NCI-H82 treated with DMSO at 0.1 percent for 48 hours (cell line): ENCODE measurements at regions not wholly inside any gene's neighbourhood (a gene's known extent, or its start where the extent isn't known, plus 50 kb on each side); places are given as distances from the start of the nearest gene placed in this dataset.

Source experiments
- DNase-seq: peaks from one replicate; lab custom pipeline; 2025; ENCODE audit not compliant: unreplicated experiment; lab: John Stamatoyannopoulos, UW

DNA sequence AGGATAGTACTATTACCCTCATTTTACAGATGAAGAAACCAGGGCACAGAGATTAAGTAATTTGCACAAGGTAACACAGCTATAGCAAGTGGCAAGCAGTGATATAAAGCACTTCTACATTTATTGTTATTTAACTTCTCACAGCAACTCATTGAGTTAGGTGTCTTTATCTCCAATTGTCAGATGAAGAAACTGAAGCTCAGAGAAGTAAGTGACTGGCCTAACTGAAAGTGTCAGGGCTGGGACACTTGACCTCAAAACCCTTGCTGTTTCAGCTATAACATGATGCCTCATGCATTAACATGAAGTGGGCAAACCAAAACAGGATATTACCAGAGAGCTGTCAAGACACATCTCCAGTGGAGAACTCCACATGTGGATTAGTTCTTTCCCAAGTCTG, 65.8 kb upstream of the LEKR1 start:
- DNase-seq, result no peak

DNA sequence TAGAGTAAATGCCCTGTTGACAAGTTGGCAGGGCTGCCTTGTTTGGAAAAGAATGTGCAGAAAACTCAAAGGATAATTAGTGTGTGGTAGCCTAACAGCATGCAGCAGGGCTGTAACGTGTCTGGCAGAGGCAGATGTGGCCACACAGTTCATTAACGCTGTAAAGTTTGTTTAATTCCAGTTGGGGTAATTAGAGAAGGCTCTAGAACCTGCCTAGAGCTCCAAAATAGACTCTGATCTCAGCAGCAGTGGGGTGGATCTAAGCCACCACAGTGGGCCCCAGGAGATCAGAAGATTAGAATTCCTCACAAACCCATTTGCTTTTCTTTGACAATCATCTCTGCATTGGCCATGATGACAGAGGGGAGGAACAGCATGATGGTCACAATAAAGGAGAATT, 65.1 kb upstream of the LEKR1 start:
- peak; percentile 50 for DNase-seq

DNA sequence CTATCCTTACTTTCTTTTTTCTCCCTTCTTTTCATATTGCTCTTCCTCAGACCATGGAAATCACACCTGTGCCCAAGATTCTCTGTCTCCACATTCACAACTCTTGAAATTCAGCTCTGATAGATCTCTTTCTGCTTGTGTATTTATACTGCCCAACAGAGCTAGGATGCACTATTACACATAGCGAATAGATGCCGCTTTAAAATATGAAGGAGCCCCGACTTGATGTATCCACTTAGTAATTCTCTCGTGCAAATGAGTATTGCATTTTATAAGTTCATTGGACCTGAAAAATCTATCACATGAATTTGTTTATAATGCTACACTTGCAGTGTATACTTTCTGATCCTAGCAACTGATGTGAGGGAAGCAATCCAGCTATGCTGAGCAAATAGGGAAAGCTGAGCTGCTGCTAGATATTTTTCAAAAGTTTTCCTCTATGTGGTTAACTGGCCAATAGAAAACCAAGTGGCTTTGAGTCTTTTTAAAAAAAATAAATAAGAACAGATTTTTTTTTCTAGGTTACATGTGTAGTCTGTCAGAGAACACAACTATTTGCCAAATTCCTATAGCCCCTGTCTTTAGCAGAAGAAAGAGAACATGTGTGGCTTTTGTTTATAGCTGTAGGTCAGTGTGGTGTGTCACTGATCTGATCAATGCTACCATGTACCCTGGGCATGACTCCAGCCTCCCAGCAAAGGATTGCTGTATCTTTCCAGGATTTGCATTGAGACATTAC, 64.3 kb upstream of the LEKR1 start:
- no peak for DNase-seq

DNA sequence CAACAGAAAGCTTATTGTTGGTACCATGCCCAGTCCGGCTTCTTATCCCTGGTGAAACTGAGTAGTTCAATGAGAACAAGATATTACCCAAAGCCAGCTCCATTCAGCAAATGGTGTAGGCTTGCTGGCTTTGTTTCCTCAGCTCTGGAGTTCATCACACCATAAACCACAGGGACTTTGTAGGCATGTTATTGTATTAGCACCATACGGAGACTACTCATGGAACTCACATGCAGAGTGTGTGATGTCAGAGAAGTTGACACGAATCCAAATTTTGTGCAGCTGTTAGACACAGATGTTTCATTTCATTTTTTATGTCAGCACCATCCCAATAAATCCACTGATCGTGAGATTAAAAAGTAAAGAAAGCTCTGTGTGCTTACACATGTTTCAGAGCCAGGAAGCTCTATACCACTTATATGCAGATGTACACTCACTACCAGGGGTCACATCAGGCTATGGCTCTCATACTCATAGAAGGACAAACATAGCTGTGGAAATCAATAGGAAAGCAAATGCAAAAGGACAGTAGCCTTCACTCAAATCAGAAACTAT, 63.4 kb upstream of the LEKR1 start:
- no peak for DNase-seq

DNA sequence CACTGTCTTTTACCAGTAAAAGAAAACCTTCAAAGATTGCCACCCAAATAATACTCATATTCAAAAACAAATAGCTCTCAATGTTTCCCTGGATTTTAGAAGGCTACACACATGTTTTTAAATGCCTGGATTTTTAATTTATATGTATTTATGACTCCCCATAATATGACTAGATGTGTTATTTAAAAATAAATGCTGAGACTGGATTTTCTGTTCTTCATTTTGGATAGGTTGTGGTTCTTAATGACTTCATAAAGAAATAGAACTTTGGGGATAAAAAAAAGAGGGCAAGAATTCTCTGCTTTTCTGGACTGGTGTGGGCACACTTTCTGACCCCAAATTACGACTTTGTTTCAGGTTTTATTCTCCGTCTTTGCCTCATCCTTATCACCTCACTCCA, 62.8 kb upstream of the LEKR1 start:
- DNase-seq, result no peak

DNA sequence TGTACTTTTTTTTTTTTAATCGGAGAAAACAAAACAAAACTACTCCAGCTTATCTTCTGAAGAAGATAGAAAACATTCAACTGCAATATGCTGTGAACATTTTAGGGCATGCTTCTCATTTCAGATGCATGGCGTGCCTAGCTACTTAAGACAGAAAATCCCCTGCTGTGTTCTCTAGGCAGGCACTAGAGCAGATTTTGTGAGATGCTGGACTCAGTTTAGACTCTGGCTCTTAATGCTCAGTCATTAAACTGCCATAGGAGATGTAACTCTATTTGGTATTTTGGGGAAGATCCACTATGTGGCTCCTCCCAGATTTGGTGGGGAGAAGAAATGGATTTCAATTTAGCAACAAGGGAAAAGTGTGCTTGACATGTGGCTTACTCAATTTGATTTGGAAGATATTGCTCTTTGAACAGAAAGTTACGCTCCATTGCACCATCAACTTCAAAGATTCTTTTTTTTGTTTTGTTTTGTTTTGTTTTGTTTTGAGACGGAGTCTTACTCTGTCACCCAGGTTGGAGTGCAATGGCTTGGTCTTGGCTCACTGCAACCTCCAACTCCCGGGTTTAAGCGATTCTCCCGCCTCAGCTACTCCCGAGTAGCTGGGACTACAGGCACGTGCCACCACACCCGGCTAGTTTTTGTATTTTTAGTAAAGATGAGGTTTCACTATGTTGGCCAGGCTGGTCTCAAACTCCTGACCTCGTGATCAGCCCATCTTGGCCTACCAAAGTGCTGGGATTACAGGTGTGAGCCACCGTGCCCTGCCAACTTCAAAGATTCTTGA, 62.0 kb upstream of the LEKR1 start:
- no peak for DNase-seq

DNA sequence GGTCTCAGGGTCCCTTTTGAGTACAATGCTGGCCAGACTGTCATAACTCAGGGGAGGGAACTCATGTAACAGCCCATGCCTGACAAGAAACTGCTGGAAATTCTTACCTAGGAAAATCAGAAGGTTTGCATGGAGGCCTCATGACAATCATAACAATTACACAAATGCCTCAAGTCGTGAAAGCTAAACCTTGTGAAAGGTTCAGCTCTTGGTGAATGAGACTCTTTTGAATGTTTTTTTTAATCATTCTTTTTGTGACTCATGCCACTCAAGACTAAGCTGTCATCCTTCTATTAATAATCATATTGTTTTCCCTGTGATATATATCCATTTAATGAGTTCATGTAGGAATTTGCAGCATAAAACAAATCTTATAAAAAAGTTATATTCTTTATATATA, 61.4 kb upstream of the LEKR1 start:
- DNase-seq, result no peak

DNA sequence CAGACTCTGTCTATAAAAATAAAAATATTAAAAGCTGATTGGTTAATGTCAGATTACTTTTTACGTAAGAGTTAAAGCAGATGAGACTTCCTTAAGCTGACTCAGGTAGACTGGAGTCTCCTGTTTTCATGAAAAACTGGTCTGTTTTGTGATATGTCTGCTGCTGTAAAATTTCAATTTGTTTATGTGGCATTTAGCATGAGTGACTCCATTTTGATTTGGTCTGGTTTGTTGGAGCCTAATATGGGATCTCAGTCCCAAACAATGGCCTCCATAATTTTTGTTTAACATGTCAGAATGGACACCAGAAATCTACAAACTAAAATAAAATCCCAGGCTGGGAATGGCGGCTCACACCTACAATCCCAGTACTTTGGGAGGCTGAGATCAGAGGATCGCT, 57.8 kb upstream of the LEKR1 start:
- no peak for DNase-seq

DNA sequence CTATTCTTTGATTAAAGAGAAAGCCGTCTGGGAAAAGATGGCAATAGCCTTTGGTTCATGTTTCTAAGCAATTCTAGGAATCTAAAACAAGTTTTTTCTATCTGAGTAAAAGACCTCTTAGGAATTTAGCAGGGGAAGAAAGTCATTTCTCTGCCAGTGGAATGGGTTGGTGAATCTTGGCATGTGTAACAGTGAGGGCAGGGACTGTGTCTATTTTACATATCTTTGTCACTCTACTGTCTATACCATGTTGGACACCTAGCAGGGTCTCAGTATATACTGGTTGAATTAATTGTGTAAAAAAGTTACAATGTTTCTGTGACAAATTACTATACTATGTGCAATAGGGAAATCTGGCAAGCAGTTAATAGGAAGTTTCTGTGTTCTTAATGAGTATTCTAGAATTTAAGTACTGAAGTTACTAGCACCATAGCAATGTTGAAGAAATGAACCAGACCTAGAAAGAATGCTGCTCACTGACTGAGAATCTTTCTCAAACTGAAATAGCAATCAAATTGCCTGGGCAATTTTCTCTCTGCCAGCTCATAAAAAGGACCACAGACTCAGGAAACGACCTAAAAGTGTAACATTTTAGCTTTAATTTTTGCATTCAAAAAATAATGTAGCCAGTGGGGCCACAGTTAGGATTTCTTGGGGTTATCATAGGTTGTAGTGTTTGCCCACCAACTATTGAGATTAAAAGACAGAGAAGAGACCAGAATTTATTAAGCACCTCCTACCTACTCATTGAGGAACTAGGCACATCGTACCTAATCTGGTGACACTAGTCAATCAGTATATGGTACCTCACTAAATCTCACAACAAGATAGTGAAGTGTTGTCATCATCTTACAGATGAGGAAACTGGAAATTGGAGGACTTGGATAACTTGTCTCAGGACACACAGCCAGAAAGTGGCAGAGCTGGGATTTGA, 56.2 kb upstream of the LEKR1 start:
- no peak for DNase-seq

DNA sequence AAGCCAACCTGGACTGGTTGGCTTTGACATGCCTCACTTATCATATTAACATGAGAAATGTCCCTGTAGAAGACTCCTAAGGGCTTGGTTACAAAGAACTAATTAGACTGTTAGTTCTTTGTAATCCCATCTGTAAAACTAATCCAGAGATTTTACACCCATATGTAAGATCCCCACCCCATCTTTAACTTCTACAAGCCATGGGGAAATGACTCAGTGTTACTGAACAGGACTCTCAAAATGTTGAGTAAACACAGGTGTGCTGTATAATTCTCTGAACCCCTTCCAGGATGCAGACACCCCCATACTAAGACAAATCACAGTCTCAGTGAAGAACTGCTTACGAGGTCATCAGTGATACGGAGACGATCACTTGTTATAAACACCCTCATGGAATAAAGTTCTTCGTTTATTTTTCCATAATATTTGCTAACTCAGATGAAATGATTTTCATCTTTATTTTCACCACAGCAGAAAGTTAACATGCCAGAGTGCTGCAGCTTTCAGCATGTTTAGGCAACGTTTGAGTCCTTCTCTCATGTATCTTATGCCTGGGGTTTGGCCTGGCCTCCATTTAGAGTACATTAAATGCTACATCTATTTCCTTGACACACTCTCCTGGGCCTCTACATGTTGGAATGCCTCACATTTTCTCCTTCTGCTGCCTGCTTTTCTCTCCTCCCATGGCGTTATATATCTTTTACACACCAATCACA, 55.3 kb upstream of the LEKR1 start:
- DNase-seq, result no peak

DNA sequence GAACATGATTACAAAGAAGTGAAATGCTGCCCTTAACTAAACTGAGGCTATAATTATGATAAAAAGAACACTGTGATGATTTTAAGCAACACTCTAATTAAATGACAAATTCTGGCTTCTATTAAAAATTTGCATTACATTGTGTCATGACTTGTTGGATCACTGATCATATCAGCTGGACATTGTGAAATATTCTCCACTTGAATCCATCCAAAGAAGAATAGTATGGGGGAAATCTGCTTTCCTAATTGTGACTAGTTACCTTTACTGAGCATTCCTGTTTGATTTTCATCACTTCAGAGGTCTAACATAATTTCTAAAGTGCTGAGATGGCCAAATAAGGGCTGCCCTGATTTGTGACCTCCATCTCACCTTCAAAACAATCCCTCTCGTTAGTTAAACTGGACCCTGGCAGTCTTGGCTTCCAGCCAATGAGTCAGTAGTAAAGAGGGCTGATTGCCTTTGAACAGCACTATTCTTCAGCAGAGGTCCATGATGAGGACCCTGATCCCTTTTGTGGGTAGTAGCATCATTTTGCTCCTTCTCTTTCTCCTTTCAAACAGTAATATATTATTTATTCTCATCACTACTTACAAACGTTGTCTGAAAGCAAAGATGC, 53.5 kb upstream of the LEKR1 start:
- no peak for DNase-seq

DNA sequence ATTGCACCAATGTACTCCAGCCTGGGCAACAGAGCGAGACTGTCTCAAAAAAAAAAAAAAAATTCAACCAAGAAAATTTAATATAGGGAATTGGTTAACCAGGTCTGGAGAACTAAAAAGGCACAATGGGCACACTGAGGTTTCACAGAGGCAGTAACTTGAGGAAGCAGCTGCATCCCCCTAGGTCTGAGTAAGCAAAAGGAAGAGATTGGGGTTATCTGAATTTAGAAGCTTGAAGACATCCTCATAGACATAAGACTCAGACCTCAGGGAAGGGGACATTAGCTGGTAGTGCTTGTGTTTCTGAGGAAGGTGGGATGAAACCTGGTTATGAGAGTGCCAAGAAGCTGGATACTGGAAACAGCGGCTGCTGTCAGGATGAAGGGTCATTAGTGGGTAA, 50.1 kb upstream of the LEKR1 start:
- DNase-seq, result no peak
